ENCODE measurements at regions not wholly inside any gene's neighbourhood (a gene's known extent, or its start where the extent isn't known, plus 50 kb on each side); places are given as distances from the start of the nearest gene placed in this dataset.
"Not testable (repeated sequence)": the region's sequence is repeated elsewhere in the genome, so short reads cannot be mapped to it uniquely, and the experiment has no call there.

GRCh38 chr13:21261487-21262216, 85.2 kb downstream of the MRPL57 start:
- DNase-seq (ENCODE audit: low read depth in 2 of 2) = not testable (repeated sequence)

- DNase-seq (ENCODE audit: low read depth in 2 of 2) = not testable (repeated sequence)
These were observed 87.5 kb downstream of the MRPL57 start for GRCh38 chr13:21263909-21264308.

GRCh38 chr13:21268485-21268884, 92.0 kb downstream of the MRPL57 start:
- DNase-seq (ENCODE audit: low read depth in 2 of 2) = not testable (repeated sequence)

DNA sequence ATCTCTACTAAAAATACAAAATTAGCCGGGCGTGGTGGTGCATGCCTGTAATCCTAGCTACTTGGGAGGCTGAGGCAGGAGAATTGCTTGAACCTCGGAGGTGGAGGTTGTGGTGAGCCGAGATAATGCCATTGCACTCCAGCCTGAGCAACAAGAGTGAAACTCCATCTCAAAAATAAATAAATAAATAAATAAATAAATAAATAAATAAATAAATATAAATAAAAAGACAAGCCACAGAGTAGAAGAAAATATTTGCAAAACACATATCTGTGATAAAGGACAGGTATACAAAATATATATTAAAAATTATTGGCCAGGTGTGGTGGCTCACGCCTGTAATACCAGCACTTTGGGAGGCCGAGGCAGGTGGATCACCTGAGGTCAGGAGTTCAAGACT, 96.0 kb downstream of the MRPL57 start:
- DNase-seq (ENCODE audit: low read depth in 2 of 2) = not testable (repeated sequence)

DNA sequence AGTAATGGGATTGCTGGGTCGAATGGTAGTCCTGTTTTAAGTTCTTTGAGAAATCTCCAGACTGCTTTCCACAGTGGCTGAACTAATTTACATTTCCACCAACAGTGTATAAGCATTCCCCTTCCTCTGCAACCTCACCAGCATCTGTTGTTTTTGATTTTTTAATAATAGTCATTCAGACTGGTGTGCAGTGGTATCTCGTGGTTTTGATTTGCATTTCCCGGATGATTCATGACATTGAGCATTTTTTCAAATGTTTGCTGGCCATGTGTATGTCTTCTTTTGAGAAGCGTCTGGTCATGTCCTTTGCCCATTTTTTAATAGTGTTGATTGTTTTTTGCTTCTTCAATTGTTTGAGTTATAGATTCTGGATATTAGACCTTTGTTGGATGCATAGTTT, 98.0 kb downstream of the MRPL57 start:
- DNase-seq (ENCODE audit: low read depth in 2 of 2) = not testable (repeated sequence)

DNA sequence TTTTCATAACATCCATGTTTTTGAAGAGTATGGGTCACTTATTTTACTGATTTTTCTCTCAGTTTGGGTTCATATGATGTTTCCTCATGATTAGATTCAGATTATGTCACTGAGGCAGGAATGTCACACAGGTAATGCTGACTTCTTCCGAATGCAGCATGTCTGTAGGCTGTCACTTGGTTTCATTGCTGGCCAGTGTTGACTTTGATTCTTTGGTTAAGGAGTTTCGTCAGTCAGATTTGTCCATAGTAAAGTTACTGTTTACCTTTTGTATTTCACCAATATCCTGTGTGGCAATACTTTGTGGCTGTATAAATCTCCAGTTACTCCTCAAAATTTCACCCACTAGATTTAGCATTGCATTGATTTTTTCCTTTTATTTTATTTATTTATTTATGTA, 105.6 kb downstream of the MRPL57 start:
- DNase-seq (ENCODE audit: low read depth in 2 of 2) = no peak

DNA sequence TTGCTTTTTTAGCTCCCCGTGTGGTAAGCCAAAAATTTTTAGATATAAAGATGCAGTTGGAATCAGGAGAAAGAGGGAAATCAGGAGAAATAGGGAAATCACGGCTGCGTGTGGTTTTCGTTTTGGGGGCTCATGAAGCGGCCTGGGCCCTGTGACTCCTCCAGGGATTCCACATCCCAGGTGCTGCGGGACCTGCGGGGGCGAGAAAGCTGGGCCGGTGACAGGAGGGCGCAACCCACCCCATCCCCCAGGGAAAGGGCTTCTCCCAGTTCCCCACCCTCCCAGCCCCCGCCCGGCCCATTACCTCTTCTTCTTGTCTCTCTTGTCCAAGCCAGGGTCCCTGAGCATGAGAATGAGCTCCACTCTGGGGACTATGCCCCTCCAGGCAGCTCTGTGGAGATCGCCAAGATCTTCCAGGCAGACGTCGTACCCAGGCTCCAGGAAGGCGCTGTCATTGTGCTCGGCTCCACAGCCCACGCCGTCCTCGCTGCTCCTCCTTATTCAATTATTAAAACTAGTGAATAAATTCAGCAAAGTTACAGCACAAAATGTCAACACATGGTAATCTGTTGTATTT, 111.0 kb downstream of the MRPL57 start:
- DNase-seq (ENCODE audit: low read depth in 2 of 2) = no peak

GRCh38 chr13:21289475-21289874, 113.0 kb downstream of the MRPL57 start:
- no peak for DNase-seq (ENCODE audit: low read depth in 2 of 2)

GRCh38 chr13:21290442-21291002, 114.1 kb downstream of the MRPL57 start:
- not testable (repeated sequence) for DNase-seq (ENCODE audit: low read depth in 2 of 2)

DNA sequence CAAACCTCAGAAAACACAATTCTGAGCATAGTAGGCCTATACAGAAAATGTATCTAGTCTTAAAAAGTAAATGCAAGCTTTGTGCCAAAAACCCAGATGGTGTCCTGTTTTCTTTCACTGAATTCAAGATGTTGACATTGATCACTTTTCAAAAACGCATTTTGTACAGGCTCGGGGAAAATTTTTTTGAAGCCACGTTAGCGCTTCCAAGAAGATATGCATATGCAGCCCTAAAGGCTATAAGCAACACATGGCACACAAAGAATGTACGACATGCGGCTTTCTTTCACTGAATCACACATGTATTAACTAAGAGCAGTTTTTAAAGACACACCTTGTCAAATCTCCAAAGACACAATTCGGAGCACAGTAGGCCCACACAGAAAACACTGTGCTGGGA, 115.4 kb downstream of the MRPL57 start:
- no peak for DNase-seq (ENCODE audit: low read depth in 2 of 2)

DNA sequence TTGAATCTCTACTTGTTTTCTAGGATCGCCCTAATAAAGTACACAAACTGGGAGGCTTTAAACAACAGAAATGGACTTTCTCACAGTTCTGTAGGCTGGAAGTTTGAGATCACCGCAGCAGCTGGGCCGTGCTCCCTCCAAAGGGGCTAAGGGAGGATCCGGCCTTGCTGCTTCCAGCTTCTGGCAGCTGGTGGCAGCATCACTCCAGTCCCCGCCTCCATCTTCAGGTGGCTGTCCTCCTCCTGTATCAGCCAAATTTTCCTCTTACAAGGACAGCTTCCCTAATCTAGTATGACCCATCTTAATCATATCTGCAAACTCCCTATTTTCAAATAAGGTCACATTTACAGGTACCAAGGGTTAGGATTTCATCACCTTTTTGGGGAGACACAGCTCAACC, 120.5 kb downstream of the MRPL57 start:
- not testable (repeated sequence) for DNase-seq (ENCODE audit: low read depth in 2 of 2)

DNA sequence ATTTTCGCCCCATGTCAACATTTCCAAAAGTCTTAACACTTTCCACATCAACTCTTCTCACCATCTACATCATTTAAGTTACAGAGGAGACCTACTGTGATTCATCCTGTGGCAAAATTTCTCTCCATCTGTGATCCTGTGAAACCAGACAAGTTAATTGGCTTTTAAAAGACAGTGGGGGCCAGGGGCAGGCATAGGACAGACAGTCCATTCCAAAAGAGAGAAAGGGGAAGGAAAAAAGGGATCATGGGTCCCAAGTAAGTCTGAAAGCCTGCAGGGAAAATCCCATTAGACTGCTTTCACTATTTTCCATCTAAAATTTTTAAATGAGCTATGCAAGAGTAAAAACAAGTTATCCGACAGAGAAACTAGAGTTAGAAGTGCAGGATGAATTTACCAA, 121.0 kb downstream of the MRPL57 start:
- DNase-seq (ENCODE audit: low read depth in 2 of 2) = no peak

- DNase-seq (ENCODE audit: low read depth in 2 of 2) = peak; percentile 69 to 71
These were observed 121.7 kb downstream of the MRPL57 start for GRCh38 chr13:21297914-21298831.

GRCh38 chr13:21304256-21304655, 127.8 kb downstream of the MRPL57 start:
- DNase-seq (ENCODE audit: low read depth in 2 of 2) = no peak

- DNase-seq (ENCODE audit: low read depth in 2 of 2) = not testable (repeated sequence)
These were observed 130.0 kb downstream of the MRPL57 start for GRCh38 chr13:21306300-21307073.

DNA sequence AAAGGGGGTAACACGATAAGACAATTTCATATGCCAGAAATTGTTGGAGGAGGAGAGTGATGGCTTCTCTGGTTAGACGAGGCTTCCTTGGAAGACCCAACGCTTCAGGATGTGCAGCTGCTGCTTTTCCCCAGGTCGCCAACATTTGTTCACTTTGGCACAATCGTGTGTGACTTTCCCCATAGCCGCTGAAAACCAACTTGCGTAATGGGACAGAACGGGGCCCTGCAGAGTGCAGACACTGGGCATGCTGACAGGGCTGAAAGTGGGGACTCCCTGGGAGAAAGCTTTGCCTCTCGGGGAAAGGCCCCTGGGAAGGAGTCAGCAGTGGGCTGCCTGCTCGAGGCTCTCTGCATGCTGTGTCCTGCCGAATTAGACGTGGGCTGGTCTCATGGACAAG, 130.7 kb downstream of the MRPL57 start:
- not testable (repeated sequence) for DNase-seq (ENCODE audit: low read depth in 2 of 2)

- DNase-seq (ENCODE audit: low read depth in 2 of 2) = no peak
These were observed 132.4 kb downstream of the MRPL57 start for GRCh38 chr13:21308906-21309305.

DNA sequence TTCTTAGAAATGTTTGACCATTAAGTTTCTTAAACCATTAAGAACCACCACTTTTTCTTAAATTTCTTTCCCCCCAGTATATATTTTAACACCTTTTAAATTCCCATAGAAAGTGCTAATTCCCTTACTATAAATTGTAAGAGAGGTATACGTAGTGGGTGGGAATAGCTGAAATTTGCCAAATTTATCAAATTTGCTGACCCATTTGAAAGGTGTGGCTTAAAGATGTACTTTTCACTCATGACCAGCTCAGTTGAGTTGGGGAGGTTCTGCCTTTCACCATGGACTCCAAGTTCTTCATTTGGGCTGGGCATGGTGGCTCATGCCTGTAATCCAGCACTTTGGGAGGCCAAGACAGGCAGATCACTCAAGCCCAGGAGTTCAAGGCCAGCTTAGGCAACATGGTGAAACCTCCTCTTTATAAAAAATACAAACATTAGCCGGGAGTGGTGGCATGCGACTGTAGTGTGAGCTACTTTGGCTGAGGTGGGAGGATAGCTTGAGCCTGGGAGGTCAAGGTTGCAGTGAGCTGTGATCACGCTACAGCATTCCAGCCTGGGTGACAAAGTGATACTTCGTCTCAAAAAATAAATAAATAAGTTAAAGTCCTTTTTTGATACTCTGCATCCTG, 133.2 kb downstream of the MRPL57 start:
- DNase-seq (ENCODE audit: low read depth in 2 of 2) = no peak

DNA sequence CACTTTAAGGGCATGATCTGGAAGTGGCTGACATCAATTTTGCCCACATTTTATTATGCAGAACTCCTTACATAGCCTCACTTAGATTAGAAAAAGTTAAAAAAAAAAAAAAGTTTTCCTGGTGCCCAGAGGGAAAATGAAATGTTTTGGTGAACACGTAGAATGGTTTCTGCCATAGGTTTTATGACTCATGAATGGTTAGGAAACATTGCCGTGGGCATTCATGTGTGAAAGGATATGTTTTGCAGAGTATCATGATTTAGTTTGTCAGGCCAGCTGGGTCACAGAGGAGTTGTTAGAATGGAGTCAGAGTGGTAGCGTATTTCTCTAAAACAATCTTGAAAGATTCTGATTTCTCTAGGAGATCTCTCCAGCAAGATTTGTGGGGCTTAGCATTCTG, 133.8 kb downstream of the MRPL57 start:
- no peak for DNase-seq (ENCODE audit: low read depth in 2 of 2)

DNA sequence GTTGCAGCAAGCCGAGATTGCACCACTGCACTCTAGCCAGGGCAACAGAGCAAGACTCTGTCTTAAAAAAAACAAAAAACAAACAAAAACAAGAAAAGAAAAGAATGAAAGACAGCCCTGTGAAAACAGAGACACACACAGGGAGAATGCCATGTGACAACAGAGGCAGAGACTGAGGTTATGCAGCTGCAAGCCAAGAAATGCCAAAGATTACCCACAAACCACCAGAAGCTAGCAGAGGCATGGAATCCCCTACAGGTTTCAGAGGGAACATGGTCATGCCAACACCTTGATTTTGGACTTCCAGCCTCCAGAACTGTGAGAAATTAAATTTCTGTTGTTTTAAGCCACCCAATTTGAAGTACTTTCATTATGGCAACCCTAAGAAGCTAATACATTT, 138.5 kb downstream of the MRPL57 start:
- not testable (repeated sequence) for DNase-seq (ENCODE audit: low read depth in 2 of 2)

- DNase-seq (ENCODE audit: low read depth in 2 of 2) = no peak
These were observed 139.9 kb downstream of the MRPL57 start for GRCh38 chr13:21316376-21316775.
